ENCODE measurements at regions not wholly inside any gene's neighbourhood (a gene's known extent, or its start where the extent isn't known, plus 50 kb on each side); places are given as distances from the start of the nearest gene placed in this dataset.

- TF ChIP-seq, protein P1, sequence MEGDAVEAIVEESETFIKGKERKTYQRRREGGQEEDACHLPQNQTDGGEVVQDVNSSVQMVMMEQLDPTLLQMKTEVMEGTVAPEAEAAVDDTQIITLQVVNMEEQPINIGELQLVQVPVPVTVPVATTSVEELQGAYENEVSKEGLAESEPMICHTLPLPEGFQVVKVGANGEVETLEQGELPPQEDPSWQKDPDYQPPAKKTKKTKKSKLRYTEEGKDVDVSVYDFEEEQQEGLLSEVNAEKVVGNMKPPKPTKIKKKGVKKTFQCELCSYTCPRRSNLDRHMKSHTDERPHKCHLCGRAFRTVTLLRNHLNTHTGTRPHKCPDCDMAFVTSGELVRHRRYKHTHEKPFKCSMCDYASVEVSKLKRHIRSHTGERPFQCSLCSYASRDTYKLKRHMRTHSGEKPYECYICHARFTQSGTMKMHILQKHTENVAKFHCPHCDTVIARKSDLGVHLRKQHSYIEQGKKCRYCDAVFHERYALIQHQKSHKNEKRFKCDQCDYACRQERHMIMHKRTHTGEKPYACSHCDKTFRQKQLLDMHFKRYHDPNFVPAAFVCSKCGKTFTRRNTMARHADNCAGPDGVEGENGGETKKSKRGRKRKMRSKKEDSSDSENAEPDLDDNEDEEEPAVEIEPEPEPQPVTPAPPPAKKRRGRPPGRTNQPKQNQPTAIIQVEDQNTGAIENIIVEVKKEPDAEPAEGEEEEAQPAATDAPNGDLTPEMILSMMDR (IDR thresholded peaks at IDR 0.05): no peak
- no peaks in the 10 kb centered on the region for H3K27me3 ChIP-seq (ENCODE audit: low read depth)
- no peaks in the 10 kb centered on the region for H3K36me3 ChIP-seq
- H3K4me1 ChIP-seq: no peaks in the 10 kb centered on the region
- H3K4me3 ChIP-seq: no peak overlapping the region
- H3K9me3 ChIP-seq: no peaks in the 10 kb centered on the region
- ATAC-seq (no peak), DNase-seq (no peak)
- intact Hi-C loops (cut with DNase I): no loop called here
- no peak overlapping the region for H3K27ac ChIP-seq
Observed at GRCh38 chr5:124034963-124035362, 523.0 kb downstream of the CSNK1G3 start.

GRCh38 chr5:124034083-124034700, 522.2 kb downstream of the CSNK1G3 start:
- ATAC-seq (no peak), DNase-seq (no peak)
- no peaks in the 10 kb centered on the region for H3K9me3 ChIP-seq
- TF ChIP-seq, protein P1 (IDR thresholded peaks at IDR 0.05): no peak
- H3K27ac ChIP-seq: no peak overlapping the region
- no peaks in the 10 kb centered on the region for H3K27me3 ChIP-seq (ENCODE audit: low read depth)
- H3K4me3 ChIP-seq: no peak overlapping the region
- H3K36me3 ChIP-seq: no peaks in the 10 kb centered on the region
- no peaks in the 10 kb centered on the region for H3K4me1 ChIP-seq
- intact Hi-C loops (cut with DNase I): no loop called here

DNA sequence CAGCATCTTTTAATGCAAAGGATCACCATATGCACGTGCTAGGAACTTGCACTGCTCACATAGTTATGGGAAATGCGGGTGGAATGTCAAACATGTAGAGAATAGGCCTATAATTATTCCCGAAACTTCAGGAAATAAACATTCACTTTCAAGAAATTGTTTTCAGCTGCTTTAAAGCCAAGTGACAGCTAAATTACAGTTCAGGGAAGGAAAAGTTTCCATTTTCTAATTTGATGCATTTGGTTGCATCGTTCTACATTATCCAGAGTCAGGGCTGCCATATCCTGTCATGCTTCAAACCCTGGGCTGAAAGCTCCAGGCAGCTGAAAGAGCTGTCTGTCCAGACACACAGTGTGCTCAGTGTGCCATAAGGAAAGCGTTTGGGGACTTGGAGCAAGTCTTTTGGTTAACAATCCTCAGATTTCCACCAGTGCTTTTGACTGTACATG, 518.1 kb downstream of the CSNK1G3 start:
- intact Hi-C loops (cut with DNase I): no loop called here
- no peak overlapping the region for H3K4me3 ChIP-seq
- no peaks in the 10 kb centered on the region for H3K27me3 ChIP-seq (ENCODE audit: low read depth)
- no peak for ATAC-seq
- H3K9me3 ChIP-seq: no peaks in the 10 kb centered on the region
- no peak overlapping the region for H3K27ac ChIP-seq
- H3K36me3 ChIP-seq: no peaks in the 10 kb centered on the region
- no peaks in the 10 kb centered on the region for H3K4me1 ChIP-seq
- DNase-seq: no peak
- TF ChIP-seq, protein P1 (IDR thresholded peaks at IDR 0.05): no peak

DNA sequence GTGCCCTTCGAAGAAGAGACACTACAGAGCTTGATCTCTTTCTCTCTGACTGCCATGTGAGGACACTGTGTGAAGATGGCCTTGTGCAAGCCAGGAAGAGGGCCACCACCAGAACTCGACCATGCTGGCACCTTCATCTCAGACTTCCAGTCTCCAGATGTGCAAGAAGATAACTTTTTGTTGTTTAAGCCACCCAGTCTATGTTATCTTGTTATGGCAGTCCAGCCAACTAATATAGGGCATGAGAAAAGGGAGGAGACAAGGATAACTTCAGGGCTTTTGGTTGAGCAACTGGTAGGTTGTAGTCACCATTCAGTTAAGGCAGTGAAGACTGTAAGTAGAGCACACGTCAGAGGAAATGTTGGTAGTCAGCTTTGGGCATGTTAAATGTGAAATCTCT, 515.5 kb downstream of the CSNK1G3 start:
- Histone ChIP-seq H3K36me3 (no peaks in the 10 kb centered on the region), H3K27ac (no peak overlapping the region), H3K27me3 (ENCODE audit: low read depth) (no peaks in the 10 kb centered on the region), H3K4me1 (no peaks in the 10 kb centered on the region), H3K4me3 (no peak overlapping the region), H3K9me3 (no peaks in the 10 kb centered on the region)
- DNase-seq (no peak), ATAC-seq (no peak)
- intact Hi-C loops (cut with DNase I): no loop called here
- TF ChIP-seq, protein P1 (IDR thresholded peaks at IDR 0.05): no peak

DNA sequence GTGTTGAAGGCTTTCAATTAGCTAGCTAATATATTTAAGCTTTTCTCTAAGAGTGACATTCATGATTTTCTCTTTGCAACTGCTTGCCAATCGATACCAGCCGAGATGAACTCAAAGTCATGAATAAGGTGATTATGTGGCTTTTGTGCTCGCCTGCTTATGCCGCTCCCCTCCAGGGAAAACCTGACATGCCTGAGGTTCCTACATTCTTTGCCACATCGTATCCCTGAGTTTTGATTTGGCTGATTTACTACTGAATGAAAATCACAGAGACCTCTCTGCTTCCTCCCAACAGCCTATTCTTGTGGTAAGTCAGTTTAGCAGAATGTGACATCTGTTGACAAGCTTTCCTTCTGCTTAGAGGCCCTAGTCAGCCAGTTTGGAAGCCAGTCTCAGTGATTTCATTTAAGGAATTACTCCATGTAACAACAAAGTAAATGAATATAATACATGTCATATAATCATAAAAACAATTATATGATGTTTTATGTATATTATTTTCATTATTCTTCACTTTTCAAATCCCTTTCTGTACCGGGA, 513.4 kb downstream of the CSNK1G3 start:
- no peak overlapping the region for H3K4me3 ChIP-seq
- H3K36me3 ChIP-seq: no peaks in the 10 kb centered on the region
- intact Hi-C loops (cut with DNase I): no loop called here
- H3K27me3 ChIP-seq (ENCODE audit: low read depth): no peaks in the 10 kb centered on the region
- DNase-seq (no peak), ATAC-seq (no peak)
- TF ChIP-seq, protein P1 (IDR thresholded peaks at IDR 0.05): no peak
- H3K9me3 ChIP-seq: no peaks in the 10 kb centered on the region
- no peaks in the 10 kb centered on the region for H3K4me1 ChIP-seq
- H3K27ac ChIP-seq: no peak overlapping the region
